Kasumi-1 (cell line): ENCODE measurements at regions not wholly inside any gene's neighbourhood (a gene's known extent, or its start where the extent isn't known, plus 50 kb on each side); places are given as distances from the start of the nearest gene placed in this dataset.

Source experiments
- DNase-seq, 2 experiments: peaks; one replicate each; lab custom pipeline; 2025; lab: John Stamatoyannopoulos, UW

DNA sequence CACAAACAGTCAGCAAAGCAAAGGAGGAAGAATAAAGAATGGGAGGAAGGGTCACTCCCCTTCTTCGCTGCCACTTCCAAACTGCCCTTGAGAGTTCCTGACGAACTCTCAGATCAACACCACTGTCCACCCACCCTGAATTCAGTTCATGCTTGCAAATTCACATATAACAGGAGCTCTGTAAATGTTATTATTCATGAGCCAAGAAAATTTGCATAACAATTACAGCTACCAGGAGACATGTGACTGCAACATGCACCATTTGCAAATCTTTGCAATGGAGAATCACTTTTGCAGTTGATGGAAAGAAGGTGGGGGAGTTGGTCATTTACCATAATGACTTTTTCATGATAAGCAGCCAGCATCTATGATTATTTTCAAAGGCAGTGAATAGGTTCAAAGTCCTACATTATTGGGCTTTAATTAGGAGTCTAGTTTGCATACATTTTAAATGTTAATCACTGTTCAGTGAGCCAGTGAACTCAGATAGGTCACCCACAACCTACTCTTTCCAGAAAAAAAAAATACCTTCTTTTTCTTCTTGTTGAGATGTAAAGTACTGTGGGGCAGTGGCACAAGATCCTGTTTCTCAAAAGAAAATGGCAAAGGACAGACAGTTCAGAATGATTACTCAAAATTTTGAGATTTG is 149.7 kb downstream of the CAAP1 start:
- no peak for DNase-seq

DNA sequence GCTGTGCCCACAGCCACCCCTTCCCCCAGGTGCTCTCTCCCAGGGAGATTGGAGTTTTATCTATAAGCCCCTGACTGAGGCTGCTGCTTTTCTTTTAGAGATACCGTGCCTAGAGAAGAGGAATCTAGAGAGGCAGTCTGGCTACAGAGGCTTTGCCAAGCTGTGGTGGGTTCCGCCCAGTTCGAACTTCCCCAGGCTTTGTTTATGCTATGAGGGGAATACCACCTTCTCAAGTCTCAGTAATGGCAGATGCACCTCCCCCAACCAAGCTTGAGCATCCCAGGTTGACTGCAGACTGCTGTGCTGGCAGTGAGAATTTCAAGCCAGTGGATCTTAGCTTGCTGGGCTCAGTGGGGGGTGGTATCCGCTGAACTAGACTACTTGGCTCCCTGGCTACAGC is 157.4 kb downstream of the CAAP1 start:
- no peak for DNase-seq

DNA sequence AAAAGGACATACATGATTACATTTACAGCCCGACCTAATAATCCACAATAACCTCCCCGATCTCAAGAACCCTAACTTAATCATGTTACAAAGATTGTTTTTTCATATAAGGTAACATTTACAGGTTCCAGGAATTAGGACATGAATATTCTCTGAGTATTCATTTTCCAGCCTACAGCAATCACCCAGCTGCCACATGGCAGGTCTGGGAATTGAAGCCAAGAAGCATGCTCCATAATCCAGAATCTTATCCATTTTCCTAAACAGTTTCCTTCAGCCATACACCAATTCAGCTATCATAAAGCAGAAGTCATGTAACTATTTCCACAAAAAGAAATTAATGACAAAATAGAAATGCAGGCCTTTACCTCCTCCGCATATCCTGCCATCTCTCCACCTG is 163.4 kb downstream of the CAAP1 start:
- no peak for DNase-seq

DNA sequence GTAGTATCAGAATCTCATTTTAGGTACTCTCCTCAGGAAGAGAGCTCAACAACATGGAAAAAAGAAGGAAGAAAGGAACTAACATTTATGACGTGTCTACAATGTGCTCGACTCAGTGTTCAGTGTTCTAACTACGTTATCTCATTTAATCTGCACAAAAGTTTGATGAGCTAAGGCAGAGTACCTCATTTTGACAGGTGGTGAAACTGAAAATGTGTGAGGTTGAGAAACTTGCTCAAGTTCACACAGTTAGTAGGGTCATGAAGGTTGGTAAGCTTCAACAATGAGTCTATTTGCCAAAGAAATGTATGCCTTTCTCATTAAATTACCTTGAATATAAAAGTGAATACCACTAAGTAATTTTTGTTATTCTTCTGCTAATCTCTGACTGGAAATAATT is 165.1 kb downstream of the CAAP1 start:
- DNase-seq = no peak

DNA sequence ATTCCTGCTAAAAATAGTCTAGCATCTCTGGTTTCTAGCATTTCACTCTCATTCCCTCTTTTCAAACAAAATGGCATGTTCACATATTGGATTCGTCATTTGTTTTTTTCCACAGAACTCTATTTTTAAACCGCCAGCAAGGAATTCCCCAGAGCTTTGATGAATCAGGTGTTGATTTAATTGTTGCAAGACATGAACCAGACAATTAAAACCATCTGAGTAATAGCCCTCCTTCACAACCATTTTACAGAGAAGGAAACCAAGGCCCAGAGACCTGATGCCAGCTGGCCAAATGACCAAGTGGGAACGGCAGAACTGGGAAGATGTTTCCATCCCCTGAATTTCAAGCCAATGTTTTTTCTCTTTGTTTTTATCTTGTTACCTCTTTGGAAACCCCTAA is 167.0 kb downstream of the CAAP1 start:
- no peak for DNase-seq

DNA sequence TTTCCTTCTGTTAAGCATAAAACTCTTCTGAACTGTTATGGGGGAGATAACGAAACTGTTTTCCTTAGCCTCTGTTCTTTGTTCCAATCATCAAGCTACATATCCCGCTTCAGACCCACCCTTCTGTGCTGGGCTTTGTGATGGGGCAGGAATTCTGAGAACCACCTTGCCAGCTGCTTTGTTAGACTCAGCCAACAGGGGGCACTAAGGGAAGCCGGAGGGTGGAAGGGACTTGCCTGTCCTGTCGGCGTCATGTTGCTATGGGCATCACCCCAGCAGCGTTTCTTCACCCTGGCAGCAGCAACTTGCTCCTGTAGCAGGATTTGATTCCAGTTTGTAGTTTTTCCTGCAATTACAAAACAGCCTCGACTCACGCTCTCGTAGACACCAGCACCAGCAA is 169.1 kb downstream of the CAAP1 start:
- DNase-seq = peak; percentile 1 to 9

DNA sequence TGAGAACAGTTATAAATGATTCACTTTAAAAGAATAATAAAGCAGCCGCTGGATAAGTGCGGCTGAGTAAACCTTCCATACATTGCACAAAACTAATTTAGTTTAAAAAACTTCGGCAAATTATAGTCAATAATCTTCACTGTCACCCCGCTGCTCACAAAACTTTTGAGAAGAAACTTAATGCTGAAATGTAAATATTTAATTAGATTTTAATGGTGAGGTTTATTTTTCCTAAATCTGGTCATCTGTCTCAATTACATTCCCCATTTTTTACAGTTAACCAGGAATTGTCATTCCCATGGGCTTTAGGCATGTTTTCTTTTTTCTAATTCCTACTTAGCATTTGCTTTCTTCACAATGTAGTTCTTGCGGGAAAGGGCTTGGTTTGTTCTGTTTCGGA is 169.8 kb downstream of the CAAP1 start:
- no peak for DNase-seq

DNA sequence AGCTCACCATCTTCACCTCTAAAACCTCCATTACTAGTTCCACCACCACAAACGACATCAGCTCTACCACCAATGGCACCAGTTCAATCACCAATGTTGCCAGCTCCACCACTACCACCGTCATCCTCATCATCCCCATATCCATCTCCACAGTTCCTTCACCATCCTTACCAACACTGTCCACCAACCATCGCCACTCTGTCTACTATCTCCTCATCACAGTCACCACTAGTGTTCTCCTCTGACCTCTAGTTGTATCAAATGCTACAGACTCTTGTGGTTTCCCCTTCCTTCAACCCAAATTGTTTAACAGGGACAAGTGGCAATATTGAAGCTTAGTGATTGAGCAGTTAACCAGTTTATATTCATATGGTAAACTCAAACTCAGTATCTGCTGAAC is 182.6 kb downstream of the CAAP1 start:
- no peak for DNase-seq

DNA sequence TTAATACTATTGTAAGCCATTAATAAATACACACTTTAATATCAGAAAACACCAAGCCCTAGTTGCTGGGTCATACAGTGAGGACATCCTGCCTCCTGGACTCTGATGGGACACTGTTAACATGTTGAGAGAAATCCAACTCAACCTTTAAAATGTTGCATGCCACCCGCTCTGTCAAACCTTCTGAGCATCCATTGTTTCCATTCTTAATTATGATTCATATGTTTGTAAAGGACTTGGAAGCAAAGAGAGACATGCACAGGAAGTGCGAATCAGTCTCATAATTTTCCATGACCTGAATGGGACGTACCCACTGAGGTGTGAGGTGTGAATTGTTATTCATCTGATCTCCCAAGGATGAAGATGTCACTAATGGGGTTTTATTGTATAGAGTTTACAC is 186.4 kb downstream of the CAAP1 start:
- no peak for DNase-seq

DNA sequence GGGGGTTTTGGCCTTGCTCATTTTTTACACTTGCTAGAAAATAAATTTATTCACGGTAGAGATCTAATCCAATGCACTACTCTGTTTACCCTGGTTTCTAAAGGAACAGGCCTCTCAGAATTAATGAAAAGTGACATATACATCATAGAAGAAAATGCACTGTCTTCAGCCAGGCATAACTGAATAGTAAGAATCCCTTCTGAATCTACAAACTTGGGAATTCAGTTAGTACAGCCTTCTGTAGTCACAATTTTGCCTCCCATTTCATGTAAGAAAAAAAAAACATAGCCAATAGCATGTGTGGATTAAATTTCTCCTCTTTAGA is 197.3 kb downstream of the CAAP1 start:
- DNase-seq = no peak

DNA sequence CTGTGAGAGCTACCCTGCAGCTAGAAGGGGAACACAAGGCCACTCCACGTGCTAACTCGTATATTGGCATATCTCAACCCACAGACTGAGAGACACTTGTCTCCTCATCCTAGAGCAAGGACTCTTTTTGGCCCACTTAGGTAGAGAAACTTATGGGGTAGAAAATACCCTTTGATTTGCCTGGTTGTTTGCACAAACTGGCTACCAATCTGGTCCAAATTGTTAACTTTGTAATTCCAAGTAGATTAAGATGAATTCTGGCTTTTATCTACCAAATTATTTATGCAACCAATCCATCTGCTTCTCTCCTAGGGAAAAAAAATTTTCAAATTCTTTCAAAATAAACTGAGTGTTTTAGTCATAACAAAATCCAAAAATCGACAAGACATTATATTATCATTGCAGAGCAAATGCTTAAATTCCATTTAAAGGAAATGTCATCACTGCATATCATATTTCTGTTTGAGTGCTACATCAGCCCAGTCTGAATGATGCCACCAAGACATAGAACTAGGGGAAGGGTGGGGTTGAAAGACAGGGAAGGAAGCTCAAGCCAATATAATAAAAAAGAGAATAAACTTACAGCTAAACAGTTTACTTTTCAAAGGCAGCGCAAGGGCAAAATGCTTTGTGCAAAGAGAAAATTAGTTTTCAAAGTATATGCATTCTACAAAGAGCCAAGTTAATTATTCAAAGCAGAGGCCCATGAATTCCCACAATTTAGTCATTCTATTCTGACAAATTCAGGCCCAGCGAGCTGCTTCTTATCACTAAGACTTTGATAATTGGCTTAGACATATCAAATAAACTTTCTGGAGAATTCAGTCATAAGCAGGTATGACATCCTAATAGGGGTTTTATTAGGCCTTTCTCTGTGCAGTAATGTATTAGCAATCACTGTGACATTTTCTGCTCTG is 198.0 kb downstream of the CAAP1 start:
- no peak for DNase-seq

DNA sequence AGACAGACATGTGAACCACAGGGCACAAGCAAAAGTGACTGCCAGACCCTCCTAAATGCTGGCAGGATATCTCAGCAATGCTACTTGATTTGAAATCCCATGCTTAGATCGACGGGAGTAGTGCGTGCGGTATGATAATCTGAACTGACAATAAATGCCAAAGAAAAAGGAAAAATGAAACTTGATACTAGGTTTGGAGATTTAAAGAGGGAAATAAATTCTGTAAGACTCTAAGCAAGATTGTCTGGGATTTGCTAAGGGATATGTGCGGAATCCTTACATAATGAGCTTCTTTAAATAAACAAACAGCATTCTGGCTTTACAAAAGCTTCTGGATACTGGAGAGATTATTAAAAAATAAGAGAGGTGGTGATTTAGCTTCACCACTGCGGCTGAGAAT is 203.6 kb downstream of the CAAP1 start:
- DNase-seq = no peak

DNA sequence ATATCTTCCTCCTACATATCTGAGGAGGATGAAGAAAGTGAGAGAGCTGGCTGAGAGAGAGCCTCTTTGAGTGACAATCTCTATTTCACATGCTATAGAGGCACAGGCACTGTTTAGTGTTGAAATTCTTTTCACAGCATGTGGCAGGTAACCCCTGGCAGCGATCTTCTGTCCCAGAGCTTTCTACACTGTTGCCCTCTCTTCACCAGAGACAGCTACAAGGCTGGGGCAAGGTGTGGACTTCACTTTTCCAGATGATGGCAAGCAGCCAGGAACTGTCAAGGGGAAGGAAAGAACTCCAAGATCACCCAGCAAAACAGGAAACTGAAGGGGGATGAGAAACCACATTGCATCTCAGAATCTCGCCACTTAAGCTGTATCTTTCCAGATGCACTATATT is 205.2 kb downstream of the CAAP1 start:
- peak in 1 of 2 experiments; percentile 4 for DNase-seq

DNA sequence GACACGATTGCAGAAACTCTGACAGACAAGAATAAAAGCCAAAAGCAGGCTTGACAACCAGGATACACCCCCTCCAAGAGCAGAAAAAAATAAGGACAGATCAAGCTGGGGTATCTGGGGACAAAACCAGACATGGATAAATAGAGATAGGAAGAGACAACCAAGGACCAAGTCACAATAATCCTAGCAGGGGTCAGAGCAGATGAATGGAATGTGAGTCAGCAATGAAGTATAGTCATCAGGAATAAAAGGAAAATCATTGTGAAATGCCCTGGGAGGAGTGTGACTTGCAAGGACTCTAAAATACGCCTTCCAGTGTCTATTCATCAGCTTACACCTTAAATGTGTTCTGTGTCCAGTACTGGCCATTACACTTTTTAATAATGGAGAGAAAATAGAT is 206.8 kb downstream of the CAAP1 start:
- no peak for DNase-seq

DNA sequence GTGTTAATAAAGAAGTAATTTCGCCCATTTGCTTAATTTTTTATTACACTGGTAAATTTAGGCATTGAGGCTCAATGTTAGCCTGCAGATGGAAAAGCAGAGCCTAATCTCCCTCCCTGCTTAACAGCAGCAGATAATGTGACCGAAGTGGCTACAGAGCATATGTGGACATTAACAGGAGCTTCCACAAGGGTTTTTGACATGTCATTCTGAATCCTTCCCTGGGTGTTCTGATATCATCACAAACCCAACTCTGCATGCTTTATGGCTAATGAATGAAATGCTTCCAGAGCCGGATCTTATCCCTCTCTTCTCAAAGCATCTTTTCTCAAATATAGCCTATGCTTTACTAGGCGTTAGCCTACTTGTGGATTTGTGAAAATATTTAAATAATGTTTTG is 208.6 kb downstream of the CAAP1 start:
- DNase-seq = no peak

DNA sequence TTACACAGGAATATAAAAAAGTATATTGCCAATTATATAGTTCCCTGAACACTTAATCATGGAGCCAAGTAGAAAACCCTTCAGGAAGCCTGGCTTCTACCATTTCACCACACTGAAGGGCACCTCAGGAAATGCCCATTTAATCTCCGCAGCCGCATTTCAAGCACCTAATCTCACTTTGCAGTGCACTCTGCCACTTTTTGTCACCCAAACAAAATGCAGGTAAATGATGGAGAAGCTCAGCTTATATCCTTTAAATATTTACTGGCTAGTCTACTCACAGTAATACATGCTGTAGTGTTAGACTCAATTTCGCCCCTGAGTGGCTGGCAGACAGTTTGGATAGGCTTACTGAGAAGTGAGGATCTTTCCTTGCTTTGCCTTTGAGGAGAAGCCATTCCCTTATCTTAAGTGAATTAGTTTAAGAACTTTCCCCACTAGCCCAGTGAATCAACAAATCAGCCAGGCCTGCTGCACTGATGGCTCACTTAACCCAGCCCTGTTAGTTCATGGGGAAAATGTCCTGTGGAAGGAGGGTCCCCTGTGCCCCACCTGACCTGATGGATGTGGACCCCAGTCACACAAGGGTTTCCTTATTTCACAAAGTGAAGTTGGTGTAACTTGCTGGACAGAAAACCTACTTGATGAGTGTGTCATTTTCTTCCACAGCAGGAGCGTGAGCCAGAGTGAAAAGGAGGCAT is 209.7 kb downstream of the CAAP1 start:
- no peak for DNase-seq

DNA sequence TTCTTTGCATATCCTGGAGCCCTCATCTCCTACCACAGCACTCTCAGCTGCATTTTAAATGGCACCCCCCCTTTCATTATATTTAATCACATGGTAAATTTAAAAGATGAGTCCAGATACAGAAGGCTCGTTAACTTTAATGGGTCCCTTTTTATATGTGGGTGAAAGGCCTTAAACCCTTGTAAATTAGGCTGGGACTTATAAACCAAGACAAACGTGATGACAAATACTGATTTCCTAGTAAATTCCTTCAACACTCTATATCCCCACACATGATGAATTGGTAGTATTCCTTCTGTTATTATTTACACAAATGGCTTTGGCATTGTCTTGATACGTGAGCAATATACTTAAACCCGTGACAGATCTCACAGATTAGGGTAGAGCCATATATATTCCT is 210.6 kb downstream of the CAAP1 start:
- no peak for DNase-seq

DNA sequence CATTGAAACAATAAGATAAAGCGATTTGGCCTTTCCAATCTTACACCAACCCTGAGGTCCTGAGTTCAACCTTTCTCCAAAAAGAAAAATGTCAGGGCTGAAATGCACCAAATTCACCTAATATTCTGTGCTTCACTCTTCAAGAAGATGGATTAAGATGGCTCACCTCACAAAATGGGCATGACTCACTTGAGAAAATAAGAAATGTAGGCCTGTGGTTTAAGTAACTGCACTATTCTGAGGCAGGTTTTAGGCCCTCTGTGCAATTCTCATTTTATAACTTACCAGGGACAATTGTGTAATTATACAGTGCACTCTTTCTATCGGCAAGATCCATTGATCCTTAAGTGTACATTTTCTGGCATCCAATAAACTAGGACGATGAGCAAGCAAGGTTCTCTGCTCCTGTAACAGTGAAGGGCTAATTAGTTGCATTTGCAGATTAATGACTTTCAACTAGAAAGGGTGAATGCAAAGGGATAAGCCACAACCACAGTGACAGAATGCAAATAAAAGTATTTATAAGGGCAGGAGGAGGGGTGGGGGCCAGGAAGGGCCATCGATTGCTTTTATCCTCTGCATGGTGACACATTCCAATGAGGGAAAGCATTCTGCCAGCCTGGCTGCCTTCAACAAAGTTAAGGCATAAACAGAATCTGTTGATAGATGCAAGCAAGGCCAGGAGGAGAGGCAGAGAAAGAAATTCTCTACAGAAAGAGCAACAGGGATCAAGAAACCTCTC is 214.5 kb downstream of the CAAP1 start:
- no peak for DNase-seq

DNA sequence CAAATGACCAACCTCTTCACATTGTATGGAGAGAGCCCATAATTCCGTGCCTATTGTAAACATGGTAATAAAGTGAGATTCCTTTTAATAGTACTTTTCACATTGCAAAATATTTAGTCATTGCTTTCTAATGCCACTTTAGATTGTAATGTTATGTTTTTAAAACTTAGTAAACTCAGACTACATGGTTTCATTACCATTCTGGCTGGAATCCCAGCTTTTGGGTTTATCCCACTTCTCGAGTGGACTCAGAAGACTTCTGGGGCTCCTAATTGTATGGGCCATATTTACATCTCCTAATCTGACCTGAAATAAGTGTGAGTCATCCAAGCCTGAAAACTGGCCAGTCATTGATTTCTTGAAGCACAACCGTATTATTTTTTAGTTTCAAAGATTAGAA is 217.6 kb downstream of the CAAP1 start:
- no peak for DNase-seq

DNA sequence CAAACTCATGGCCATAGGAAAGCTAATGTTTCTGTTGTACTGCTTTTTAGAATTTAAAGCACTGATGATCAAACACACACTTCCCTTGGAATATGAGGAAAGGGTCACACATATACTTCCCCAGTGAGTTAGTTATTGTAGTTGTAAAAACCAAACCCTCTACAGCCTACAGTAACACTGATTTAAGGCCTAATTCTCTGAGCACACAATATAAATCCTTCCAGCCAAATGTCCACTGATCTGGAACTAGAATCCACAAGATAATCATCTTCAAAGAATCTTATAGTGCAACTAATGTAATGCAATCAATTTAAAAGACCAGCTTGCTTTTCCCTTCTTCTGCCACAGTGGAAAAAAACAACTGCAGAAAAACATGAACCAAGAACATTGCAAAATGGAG is 219.3 kb downstream of the CAAP1 start:
- DNase-seq = no peak

DNA sequence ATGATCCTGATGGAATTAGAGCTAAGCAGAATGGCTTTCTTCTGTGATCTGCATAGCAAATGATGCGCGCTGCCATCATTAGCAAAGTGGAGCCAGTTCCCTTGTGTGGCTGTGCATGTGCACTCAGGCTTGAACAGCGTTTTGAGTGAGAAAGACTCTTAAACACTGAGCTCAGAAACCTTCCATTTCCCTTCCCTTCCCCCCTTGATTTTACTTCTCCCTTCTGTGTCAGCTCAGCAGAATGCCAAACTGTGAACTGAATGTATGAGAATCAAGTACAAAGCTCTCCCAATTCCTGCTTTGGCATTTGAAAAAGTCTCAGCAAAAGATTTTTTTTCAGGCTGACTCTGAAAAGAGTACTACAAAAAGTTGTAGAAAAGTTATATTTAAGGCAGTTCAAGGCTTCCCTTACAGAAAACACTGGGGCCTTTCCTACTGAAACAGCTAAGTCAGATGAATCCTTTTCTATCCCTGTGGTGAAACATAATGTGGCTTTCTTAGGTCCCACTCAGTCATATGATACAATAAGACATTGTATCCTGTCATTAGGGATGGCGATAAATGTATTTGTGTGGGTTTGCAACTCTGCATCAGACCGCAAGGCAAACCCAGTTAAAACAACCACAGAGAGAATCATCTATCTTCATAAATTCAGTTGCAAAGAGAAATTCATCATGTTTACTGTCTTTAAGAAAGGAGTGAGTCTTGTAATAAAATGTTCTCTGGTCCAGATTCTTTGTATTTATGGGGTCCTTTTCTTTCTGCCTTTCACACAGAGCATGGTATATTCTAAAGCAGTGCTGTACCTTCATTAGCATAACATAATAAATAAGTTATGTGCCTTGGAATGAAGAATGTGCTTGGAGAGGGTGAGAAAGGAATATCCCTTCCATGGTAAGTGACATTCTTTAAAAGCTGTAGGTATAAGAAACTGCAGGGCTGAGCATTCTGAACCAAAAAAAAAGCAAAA is 222.6 kb downstream of the CAAP1 start:
- peak; percentile 21 to 32 for DNase-seq
